ENCODE measurements at regions not wholly inside any gene's neighbourhood (a gene's known extent, or its start where the extent isn't known, plus 50 kb on each side); places are given as distances from the start of the nearest gene placed in this dataset.

DNA sequence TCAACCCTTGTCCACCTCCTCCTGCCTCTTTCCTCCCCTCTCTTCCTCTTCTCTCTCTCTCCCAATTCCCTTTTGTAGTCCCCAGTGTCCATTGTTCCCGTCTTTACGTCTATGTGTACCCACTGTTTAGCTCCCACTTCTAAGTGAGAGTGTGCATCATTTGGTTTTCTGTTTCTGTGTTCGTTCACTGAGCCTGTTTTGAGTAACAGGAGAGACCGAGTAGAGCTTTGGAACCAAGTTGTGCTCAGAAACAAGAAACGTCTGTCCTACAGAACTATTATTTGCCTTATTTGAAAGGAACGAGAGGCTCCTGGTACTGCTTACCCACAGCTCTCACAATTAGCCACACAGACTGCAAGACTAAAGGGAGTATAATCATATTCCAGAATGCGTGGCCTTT lies 50.1 kb upstream of the MAPRE2 start:
- H2BK120ac ChIP-seq (ENCODE audit: low read depth, low read length, poor library complexity, severe bottlenecking) = no peak overlapping the region
- H3K79me1 ChIP-seq (ENCODE audit: insufficient read depth, low read depth, low read length, poor library complexity, severe bottlenecking) = no peaks in the 10 kb centered on the region
- Mint-ChIP-seq H3K4me3 (no peak overlapping the region), H3K27ac (no peak overlapping the region), H3K36me3 (ENCODE audit: insufficient read depth in 1 of 3, low read depth in 3 of 3) (peaks cover 0 to 4% (median 1%) of the 10 kb centered on the region in 3 experiments; a peak in 4 of 7 replicates), H3K27me3 (ENCODE audit: low read depth) (no peaks in the 10 kb centered on the region; the same call in 1 of the 2 replicates), H3K9me3 (peaks cover 6% of the 10 kb centered on the region in 2 experiments; a peak in 2 of 5 replicates), H3K4me1 (no peaks in the 10 kb centered on the region)
- DNase-seq = no peak
- no peak overlapping the region for H3K9ac ChIP-seq (ENCODE audit: extremely low read depth, insufficient read length, low read length)
- no peak overlapping the region for H2BK5ac ChIP-seq (ENCODE audit: insufficient read length, low read length)
- H3K23me2 ChIP-seq (ENCODE audit: insufficient read length, low read depth, low read length, poor library complexity, severe bottlenecking) = no peaks in the 10 kb centered on the region
- no peak overlapping the region for H3K18ac ChIP-seq (ENCODE audit: insufficient read length, low read depth, low read length)
- no peaks in the 10 kb centered on the region for H3K27me3 ChIP-seq (ENCODE audit: insufficient read depth, low read length)
- no peak overlapping the region for H4K91ac ChIP-seq (ENCODE audit: insufficient read length, low read depth, low read length)
- no peak for TF ChIP-seq CTCF (conservative IDR thresholded peaks at IDR 0.05)
- H4K8ac ChIP-seq (replicated peaks; ENCODE audit: insufficient read length, low read depth, low read length) = no peak overlapping the region
- H3K4me2 ChIP-seq (ENCODE audit: insufficient read depth, insufficient read length, low read length) = no peak overlapping the region
- no peak overlapping the region for H2AFZ ChIP-seq (ENCODE audit: low read length)
- no peak overlapping the region for H3K14ac ChIP-seq (ENCODE audit: insufficient read depth, low read length)
- H3K9me3 ChIP-seq (ENCODE audit: control insufficient read depth, low read depth, low read length) = no peaks in the 10 kb centered on the region
- H2BK20ac ChIP-seq (ENCODE audit: low read depth, low read length, poor library complexity, severe bottlenecking) = no peak overlapping the region
- no peak overlapping the region for H2BK12ac ChIP-seq (ENCODE audit: insufficient read length, low read depth, low read length)
- H2AK5ac ChIP-seq (ENCODE audit: insufficient read length, low read length) = no peak overlapping the region
- no peak overlapping the region for H3T11ph ChIP-seq (ENCODE audit: low read length)
- H2BK15ac ChIP-seq (ENCODE audit: low read depth, low read length) = no peak overlapping the region
- H4K5ac ChIP-seq (ENCODE audit: insufficient read length, low read depth, low read length) = no peak overlapping the region
- no peaks in the 10 kb centered on the region for H4K20me1 ChIP-seq (ENCODE audit: control insufficient read depth, insufficient read depth, insufficient read length)
- no peak overlapping the region for H3K23ac ChIP-seq (ENCODE audit: insufficient read length, low read depth, low read length)
- no peak overlapping the region for H3K4ac ChIP-seq (ENCODE audit: low read depth, low read length)
- H3K27ac ChIP-seq (ENCODE audit: insufficient read length, low read depth, low read length) = no peak overlapping the region
- no CpG with 5 or more reads among the region's 7 CpGs for WGBS (ENCODE audit: extremely low coverage, insufficient read length, low lambda C conversion rate)
- no peaks in the 10 kb centered on the region for H3K79me2 ChIP-seq (ENCODE audit: insufficient read depth, low read length)
- no peak overlapping the region for H3K56ac ChIP-seq (ENCODE audit: insufficient read length, low read depth, low read length)
- H3K4me1 ChIP-seq (ENCODE audit: insufficient read depth, low read length) = no peaks in the 10 kb centered on the region; the same call in 1 of the 2 replicates
